ENCODE measurements at regions not wholly inside any gene's neighbourhood (a gene's known extent, or its start where the extent isn't known, plus 50 kb on each side); places are given as distances from the start of the nearest gene placed in this dataset.

GRCh38 chr7:10596827-10597226 lies 376.8 kb upstream of the PHF14 start:
- TF ChIP-seq CTCF (IDR thresholded peaks at IDR 0.05) (no peak), ZFX (IDR thresholded peaks at IDR 0.05; ENCODE audit: borderline replicate concordance) (no peak)
